ENCODE measurements at regions not wholly inside any gene's neighbourhood (a gene's known extent, or its start where the extent isn't known, plus 50 kb on each side); places are given as distances from the start of the nearest gene placed in this dataset.
"Not testable (repeated sequence)": the region's sequence is repeated elsewhere in the genome, so short reads cannot be mapped to it uniquely, and the experiment has no call there.

- DNase-seq (ENCODE audit: low read depth): no peak
These were observed 68.1 kb upstream of the CEP85L start for GRCh38 chr6:118719351-118720124.

- DNase-seq (ENCODE audit: low read depth): no peak
These were observed 67.5 kb upstream of the CEP85L start for GRCh38 chr6:118718903-118719302.

GRCh38 chr6:118718297-118718696, 66.9 kb upstream of the CEP85L start:
- DNase-seq (ENCODE audit: low read depth): no peak

GRCh38 chr6:118717106-118717505, 65.7 kb upstream of the CEP85L start:
- DNase-seq (ENCODE audit: low read depth): no peak

- not testable (repeated sequence) for DNase-seq (ENCODE audit: low read depth)
These were observed 64.5 kb upstream of the CEP85L start for GRCh38 chr6:118715907-118716306.

- DNase-seq (ENCODE audit: low read depth): no peak
These were observed 64.0 kb upstream of the CEP85L start for GRCh38 chr6:118715376-118715775.

- DNase-seq (ENCODE audit: low read depth): peak; percentile 42
These were observed 63.4 kb upstream of the CEP85L start for GRCh38 chr6:118714756-118715155.

GRCh38 chr6:118712969-118713368, 61.6 kb upstream of the CEP85L start:
- peak; percentile 87 for DNase-seq (ENCODE audit: low read depth)

- DNase-seq (ENCODE audit: low read depth): peak; percentile 59
These were observed 59.2 kb upstream of the CEP85L start for GRCh38 chr6:118710616-118711015.

GRCh38 chr6:118709859-118710350, 58.5 kb upstream of the CEP85L start:
- peak; percentile 93 for DNase-seq (ENCODE audit: low read depth)

GRCh38 chr6:118708744-118709143, 57.4 kb upstream of the CEP85L start:
- no peak for DNase-seq (ENCODE audit: low read depth)

- peak; percentile 38 for DNase-seq (ENCODE audit: low read depth)
These were observed 56.7 kb upstream of the CEP85L start for GRCh38 chr6:118708055-118708454.

- peak; percentile 80 for DNase-seq (ENCODE audit: low read depth)
These were observed 55.3 kb upstream of the CEP85L start for GRCh38 chr6:118706702-118707101.

GRCh38 chr6:118705544-118706491, 54.4 kb upstream of the CEP85L start:
- peak; percentile 88 for DNase-seq (ENCODE audit: low read depth)

- no peak for DNase-seq (ENCODE audit: low read depth)
These were observed 53.5 kb upstream of the CEP85L start for GRCh38 chr6:118704915-118705314.

- not testable (repeated sequence) for DNase-seq (ENCODE audit: low read depth)
These were observed 49.9 kb upstream of the CEP85L start for GRCh38 chr6:118701260-118701659.

Measured in renal cortical epithelial cell (primary cell).